ENCODE measurements at regions not wholly inside any gene's neighbourhood (a gene's known extent, or its start where the extent isn't known, plus 50 kb on each side); places are given as distances from the start of the nearest gene placed in this dataset.

GRCh38 chr5:38165435-38165834 lies 92.9 kb upstream of the EGFLAM start:
- H3K36me3 Mint-ChIP-seq (ENCODE audit: low read depth): no peaks in the 10 kb centered on the region
- no peak overlapping the region for H3K4me3 Mint-ChIP-seq (ENCODE audit: unreplicated experiment)
- H3K27me3 Mint-ChIP-seq (ENCODE audit: low read depth): peaks cover 37% of the 10 kb centered on the region
- no peak for TF ChIP-seq CTCF (IDR thresholded peaks at IDR 0.05)
- DNase-seq (ENCODE audit: low spot score): no peak
- no peaks in the 10 kb centered on the region for H3K9me3 Mint-ChIP-seq (ENCODE audit: low read depth)
- H3K27ac Mint-ChIP-seq (ENCODE audit: unreplicated experiment): no peak overlapping the region
- H3K4me1 Mint-ChIP-seq (ENCODE audit: low read depth): no peaks in the 10 kb centered on the region

GRCh38 chr5:38164776-38165399 lies 93.5 kb upstream of the EGFLAM start:
- Mint-ChIP-seq H3K9me3 (ENCODE audit: low read depth) (no peaks in the 10 kb centered on the region), H3K27me3 (ENCODE audit: low read depth) (peaks cover 38% of the 10 kb centered on the region), H3K4me1 (ENCODE audit: low read depth) (no peaks in the 10 kb centered on the region), H3K4me3 (ENCODE audit: unreplicated experiment) (no peak overlapping the region), H3K36me3 (ENCODE audit: low read depth) (no peaks in the 10 kb centered on the region), H3K27ac (ENCODE audit: unreplicated experiment) (no peak overlapping the region)
- no peak for TF ChIP-seq CTCF (IDR thresholded peaks at IDR 0.05)
- DNase-seq (ENCODE audit: low spot score): no peak

- no peak overlapping the region for H3K4me3 Mint-ChIP-seq (ENCODE audit: unreplicated experiment)
- no peaks in the 10 kb centered on the region for H3K4me1 Mint-ChIP-seq (ENCODE audit: low read depth)
- no peak for DNase-seq (ENCODE audit: low spot score)
- H3K27me3 Mint-ChIP-seq (ENCODE audit: low read depth): peaks cover 43% of the 10 kb centered on the region
- TF ChIP-seq CTCF (IDR thresholded peaks at IDR 0.05): no peak
- no peaks in the 10 kb centered on the region for H3K36me3 Mint-ChIP-seq (ENCODE audit: low read depth)
- H3K9me3 Mint-ChIP-seq (ENCODE audit: low read depth): no peaks in the 10 kb centered on the region
- no peak overlapping the region for H3K27ac Mint-ChIP-seq (ENCODE audit: unreplicated experiment)
Observed at GRCh38 chr5:38163636-38164237, 94.6 kb upstream of the EGFLAM start.

GRCh38 chr5:38162625-38163024 lies 95.7 kb upstream of the EGFLAM start:
- no peak for DNase-seq (ENCODE audit: low spot score)
- H3K27me3 Mint-ChIP-seq (ENCODE audit: low read depth): peaks cover 42% of the 10 kb centered on the region

GRCh38 chr5:38157024-38157423 lies 101.3 kb upstream of the EGFLAM start:
- no peak for TF ChIP-seq CTCF (IDR thresholded peaks at IDR 0.05)
- Mint-ChIP-seq H3K27me3 (ENCODE audit: low read depth) (peaks cover 47% of the 10 kb centered on the region), H3K4me1 (ENCODE audit: low read depth) (no peaks in the 10 kb centered on the region), H3K9me3 (ENCODE audit: low read depth) (no peaks in the 10 kb centered on the region), H3K4me3 (ENCODE audit: unreplicated experiment) (no peak overlapping the region), H3K36me3 (ENCODE audit: low read depth) (no peaks in the 10 kb centered on the region), H3K27ac (ENCODE audit: unreplicated experiment) (no peak overlapping the region)
- DNase-seq (ENCODE audit: low spot score): no peak

More at GRCh38 chr5:38162625-38163024, 95.7 kb upstream of the EGFLAM start:
- H3K36me3 Mint-ChIP-seq (ENCODE audit: low read depth): no peaks in the 10 kb centered on the region
- TF ChIP-seq CTCF (IDR thresholded peaks at IDR 0.05): no peak
- no peak overlapping the region for H3K4me3 Mint-ChIP-seq (ENCODE audit: unreplicated experiment)
- H3K9me3 Mint-ChIP-seq (ENCODE audit: low read depth): no peaks in the 10 kb centered on the region
- H3K4me1 Mint-ChIP-seq (ENCODE audit: low read depth): no peaks in the 10 kb centered on the region
- H3K27ac Mint-ChIP-seq (ENCODE audit: unreplicated experiment): no peak overlapping the region
